Posterior cingulate gyrus (tissue), 11 donors: ENCODE measurements at regions not wholly inside any gene's neighbourhood (a gene's known extent, or its start where the extent isn't known, plus 50 kb on each side); places are given as distances from the start of the nearest gene placed in this dataset.

ENCODE experiments used
- DNase-seq, 10 donors: peaks; one replicate each; pipeline versions ENCODE4 v3.0.0 to v3.0.0-alpha.2; 2020 to 2021; ENCODE audit warnings: mixed read lengths in 3 of 10
- intact Hi-C: fragments of 100-400 bp; cut with DNase I; formaldehyde crosslinking; loops from one replicate; pipeline ENCODE4 v1.15.1; 2023

DNA sequence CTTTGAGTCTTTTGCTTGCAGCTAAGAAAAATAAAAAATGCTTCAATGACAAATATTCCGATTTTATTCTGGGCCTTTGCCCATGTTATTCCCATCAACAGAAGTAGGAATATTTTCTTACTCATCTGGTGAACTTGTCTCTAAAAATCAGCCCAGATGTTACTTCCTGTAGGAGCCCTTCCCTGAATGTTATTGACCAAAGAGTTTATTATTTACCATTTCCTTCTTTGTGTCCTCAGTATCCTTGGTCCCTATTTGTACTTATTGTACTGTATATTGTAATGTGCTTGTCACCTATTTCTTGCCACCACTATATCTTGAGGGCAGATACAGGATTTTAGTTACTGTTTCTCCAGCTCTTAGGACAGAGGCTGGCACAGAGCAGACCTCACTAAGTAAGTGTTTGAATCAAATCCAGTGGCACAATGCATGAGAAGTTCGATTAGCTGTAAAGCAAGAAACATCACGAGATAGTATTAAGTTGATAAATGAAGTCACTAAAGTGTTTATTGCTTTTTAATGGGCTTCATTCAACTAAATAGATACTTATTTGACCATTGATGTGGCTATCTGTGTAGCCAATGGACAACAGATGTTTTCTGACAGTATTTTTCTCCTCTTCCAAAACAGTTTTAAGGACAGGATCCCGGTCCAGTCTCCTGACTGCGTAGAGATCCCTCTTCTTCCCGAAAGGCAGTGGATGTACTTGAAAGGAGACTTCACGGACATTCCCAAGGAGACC lies 109.1 kb downstream of the DDX1 start:
- DNase-seq: no peak
- intact Hi-C loops: no loop called here

DNA sequence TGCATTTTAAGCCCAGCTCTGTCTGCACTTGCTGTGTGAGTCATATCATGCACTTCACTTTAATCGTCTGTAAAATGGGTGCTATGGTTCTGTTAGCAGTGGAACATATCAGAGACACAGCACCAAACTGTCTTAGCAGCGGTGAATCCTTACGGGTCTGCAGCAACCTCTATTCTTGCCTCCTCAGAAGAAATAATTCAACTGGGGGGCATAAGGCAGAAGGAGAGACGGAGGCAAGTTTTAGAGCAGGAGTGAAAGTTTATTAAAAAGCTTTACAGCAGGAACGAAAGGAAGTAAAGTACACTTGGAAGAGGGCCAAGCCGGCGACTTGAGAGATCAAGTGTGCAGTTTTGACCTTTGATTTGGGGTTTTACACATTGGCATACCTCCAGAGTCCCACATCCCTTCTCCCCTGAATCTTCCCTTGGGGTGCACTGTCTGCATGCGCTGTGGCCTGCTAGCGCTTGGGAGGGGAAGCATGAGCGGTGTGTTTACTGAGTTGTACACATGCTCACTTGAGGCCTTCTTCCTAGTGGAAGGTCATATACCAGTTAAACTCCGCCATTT lies 109.8 kb downstream of the DDX1 start:
- no peak for DNase-seq
- intact Hi-C loops: no loop called here

DNA sequence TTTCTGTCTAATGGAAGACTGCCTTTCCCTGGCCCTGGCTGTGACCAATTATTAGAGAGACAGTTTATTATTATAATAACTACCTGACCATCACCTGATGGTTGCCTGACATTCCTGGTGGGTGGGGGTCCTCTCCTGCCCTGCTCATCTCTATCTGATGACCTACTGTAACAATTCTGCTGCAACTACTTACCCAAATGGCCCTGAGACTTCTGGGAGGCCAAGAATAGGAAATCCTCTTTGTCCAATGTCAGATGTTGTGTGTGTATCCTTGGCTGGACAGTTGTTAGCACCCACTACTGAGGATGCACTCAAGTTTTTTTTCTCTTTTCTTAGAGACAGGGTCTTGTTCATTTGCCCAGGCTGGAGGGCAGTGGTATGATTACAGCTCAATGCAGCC lies 110.3 kb downstream of the DDX1 start:
- no peak for DNase-seq
- intact Hi-C loops: no loop called here

DNA sequence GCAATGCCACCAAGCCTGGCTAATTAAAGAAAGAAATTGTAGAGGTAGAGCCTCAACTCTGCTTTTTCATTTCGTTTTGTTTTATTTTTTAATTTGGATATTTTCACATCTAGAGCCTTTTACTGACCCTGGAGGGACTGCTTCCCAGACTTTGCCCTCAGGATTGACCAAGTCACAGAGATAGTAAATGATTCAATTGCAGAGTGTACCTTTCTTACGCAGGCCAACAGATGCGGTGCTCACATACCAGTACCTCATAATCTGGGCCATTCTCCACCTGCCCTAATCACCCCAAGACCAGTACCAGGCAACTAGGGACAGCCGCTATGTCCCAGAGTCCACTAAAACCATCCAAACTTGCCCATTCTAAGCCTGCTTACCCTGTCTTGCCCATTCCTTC lies 110.8 kb downstream of the DDX1 start:
- DNase-seq: no peak
- intact Hi-C loops: no loop called here

DNA sequence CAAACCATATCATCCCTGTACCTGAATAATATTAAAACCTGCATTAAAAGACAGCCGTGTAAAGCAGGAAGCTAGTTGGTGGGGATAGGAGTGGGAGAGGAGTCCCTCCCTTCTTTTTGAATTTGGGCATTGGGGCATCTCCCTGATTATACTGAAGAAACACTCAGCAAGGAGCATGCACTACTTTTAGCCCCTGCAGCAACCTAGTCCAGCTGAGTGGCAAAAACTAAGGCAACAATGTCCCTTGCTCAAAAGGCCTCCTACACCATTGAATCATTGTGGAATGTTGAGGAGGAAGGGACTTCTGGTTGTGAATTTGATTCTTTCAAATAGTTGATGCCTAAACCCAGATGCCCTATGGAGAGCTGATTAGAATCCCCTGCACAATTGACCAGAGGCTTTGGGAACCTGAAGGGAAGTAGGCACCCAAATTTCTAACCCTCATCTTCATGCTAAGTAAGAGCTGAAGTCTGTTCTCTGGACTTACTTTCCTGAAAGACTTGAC lies 111.7 kb downstream of the DDX1 start:
- intact Hi-C loops: no loop called here

DNA sequence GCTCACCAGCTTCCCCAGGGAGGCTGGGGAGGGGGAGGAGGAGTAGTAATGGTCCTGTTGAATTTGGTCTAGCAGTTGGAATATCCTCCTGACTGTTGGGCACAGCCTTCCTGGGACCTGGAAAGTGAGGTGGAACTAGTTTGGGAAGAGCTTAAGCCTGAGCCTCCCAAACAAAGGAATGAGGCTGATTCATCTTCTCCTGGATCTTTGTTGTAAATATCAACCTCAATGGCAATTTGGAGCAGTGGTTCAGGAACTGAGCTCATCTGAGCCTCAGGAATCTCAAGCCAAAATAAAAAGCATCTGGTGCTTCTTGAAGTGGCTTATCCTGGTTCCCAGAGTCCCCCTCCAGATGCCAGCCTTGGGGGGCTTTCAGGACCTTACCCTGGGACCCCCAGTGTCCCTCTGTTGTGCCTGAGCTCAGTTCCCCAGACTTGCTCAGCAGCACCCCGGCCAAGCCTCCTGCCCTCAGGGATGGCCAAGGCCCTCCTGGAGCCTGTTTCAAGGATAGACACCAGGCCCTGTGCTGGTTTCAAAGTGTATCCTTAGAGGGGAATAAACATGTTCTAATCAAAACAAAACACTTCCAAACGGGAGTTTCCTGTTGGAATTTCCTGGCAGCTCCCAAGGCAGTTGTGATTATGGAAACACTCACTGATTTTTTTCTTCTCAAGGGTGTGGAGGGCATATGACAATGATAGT lies 112.6 kb downstream of the DDX1 start:
- intact Hi-C loops: no loop called here
- DNase-seq: no peak

More for the DNA sequence above, 111.7 kb downstream of the DDX1 start:
- no peak for DNase-seq

DNA sequence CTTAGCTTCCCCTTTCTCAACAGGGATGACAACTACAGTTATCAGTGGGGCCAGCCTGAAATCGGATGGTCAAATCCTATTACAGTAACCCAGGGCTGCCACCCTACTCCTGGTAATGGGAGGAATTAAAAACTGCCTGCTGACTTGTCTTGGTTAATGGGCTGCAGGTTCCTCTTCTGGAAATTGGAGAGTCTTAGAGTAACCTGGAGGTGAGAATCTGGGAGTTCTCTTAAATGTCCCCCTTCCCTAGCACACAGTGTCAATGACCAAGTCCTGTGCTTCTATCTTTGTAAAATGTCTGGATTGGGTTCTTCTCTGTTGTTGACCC lies 113.1 kb downstream of the DDX1 start:
- no peak for DNase-seq
- intact Hi-C loops: no loop called here

DNA sequence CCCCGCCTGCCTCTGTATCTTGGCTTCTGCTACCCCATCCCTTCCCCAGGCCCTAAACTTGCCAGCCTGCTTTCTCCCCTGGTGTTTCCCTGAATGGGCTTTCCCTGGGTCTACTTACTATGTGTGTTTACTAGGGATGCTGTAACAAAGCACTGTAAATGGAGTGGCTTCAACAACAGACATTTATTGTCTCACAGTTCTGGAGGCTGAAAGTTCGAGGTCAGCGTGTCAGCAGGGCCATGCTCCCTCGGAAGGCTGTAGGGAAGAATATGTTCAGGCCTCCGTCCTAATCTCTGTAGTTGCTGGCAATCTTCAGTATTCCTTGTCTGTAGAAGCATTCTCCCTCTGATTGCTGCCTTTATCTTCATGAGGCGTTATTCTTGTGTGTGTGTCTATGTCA lies 113.6 kb downstream of the DDX1 start:
- intact Hi-C loops: no loop called here

DNA sequence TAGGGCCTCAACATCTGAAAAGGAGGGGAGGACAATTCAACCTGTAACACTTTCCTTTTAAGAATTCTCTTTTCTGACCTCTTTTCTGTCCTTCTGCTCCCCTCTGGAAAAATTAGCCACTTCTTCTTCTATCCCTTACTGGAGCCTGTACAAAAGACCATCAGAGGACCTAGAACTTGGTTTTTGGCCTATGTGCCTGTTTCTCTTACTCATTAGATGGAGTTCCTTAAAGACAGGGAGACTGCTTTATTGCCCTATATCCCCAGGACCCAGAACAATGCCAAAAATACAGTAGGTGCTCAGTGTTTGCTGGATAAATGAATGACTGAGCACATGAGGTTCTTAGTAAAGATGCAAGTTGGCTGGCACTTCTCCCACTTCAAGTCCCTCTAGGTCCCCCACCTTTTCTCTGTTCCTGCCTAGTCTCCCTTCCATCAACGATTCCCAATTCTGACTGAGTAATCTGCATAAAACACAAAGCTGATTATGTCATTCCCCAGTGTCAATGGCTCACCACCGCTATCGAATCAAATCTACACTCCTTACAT lies 114.2 kb downstream of the DDX1 start:
- DNase-seq: no peak
- intact Hi-C loops: no loop called here

More for the DNA sequence above, 113.6 kb downstream of the DDX1 start:
- DNase-seq: no peak

DNA sequence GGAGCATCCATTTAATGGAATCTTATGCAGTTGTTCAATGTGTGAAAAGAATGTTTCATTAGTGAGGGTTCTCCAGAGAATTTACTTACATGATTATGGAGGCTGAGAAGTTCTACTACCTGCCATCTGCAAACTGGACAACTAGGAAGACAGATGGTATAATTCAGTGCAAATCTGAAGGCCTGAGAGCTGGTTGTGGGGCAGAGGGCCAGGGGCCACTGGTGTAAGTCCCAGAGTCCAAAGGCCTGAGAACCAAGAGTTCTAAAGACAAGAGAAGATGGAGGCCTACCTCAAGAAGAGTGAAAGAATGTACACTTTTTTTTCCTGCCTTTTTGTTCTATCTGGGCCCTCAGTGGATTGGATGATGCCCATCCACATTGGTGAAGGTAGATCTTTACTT lies 114.8 kb downstream of the DDX1 start:
- intact Hi-C loops: no loop called here
- DNase-seq: no peak

DNA sequence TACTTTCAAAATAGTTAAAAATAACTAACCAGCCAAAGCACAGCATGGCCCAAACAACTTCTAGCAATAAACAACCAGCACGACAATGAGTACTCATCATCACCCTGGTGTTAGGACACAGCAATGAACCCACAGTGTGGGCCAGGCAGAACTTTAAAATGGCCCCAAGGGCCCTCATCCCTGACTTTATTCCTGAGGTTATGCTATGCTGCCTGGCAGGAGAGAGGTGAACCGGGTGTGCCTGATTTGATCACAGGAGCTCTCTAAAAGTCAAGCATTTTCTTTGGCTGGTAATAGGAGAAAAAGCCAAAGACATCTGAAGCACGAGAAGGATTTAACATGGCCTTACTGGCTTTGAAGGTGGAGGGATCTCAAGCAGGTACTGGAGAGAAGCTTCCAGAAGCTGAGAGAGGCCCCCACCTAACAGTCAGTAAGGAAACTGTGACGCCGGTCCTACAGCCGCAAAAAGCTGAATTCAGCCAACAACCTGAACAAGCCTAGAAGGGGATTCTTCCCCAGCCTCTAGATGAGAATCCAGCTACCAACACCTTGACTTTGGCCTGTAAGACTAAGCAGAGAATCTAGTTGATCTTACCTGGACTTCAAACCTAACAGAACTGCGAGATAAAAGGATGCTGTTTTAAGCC lies 115.4 kb downstream of the DDX1 start:
- DNase-seq: no peak
- intact Hi-C loops: no loop called here

DNA sequence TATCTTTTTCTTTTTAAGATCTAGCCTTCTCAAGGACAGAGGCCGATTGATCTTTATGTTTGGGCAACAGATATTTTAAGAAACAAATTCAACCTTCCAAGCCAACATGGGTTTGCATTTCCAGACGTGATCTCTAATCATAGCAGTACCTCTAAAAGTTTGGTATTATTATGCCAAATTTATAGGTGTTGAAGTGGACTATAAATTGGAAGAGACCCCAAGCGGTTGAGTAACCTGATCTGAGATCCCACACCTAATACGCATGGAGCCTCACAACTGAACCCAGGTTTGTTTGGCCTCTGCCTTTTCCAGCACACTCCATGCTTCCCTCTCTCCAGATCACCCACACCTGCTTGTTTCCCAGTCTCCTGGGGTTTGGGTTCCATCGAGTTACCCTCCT lies 116.5 kb downstream of the DDX1 start:
- no peak for DNase-seq
- intact Hi-C loops: no loop called here

DNA sequence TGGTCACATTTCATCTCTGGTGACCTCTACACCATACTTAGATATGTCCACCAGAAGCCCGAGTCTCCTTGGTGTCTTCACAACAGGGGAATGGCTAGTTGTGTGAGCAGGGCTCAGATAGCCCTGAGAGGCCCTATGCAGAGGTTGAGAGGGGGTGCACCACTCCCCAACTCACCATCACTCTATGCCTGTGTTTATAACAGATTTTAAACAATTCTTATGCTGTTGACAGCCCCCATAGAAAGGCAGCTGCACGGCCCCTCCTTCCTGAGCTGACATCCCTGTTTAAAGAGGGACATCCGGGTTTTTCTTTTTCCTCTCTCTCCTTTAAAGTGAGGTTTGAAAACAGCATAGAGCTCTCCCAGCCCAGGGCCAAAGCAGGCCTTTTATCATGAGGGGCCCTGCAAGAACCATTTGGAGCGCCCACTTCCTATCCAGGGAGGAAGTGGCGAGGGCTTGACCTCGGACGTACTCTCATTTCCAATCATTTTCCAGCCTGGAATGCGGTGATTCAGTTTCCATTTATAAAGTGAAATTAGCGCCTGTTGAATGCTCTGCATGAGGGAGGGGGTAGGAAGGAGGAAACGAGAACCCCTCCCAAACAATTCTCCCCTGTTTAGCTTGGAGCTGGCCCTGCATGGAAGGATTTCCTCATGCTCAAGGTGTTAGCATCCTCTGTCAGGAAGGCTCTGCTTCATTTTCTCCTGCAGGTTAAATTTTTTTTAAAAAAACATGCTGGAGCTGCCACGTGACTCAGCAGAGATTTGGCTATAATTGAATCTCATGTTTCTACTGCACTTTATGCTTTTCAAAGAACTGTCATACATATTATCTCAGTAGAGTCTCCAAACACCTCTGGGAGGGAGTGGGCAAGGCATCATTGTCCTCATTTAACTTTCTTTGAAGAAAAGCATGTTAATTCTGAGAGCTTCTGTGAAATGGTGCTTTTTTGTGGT lies 117.5 kb downstream of the DDX1 start:
- no peak for DNase-seq
- intact Hi-C loops: no loop called here

DNA sequence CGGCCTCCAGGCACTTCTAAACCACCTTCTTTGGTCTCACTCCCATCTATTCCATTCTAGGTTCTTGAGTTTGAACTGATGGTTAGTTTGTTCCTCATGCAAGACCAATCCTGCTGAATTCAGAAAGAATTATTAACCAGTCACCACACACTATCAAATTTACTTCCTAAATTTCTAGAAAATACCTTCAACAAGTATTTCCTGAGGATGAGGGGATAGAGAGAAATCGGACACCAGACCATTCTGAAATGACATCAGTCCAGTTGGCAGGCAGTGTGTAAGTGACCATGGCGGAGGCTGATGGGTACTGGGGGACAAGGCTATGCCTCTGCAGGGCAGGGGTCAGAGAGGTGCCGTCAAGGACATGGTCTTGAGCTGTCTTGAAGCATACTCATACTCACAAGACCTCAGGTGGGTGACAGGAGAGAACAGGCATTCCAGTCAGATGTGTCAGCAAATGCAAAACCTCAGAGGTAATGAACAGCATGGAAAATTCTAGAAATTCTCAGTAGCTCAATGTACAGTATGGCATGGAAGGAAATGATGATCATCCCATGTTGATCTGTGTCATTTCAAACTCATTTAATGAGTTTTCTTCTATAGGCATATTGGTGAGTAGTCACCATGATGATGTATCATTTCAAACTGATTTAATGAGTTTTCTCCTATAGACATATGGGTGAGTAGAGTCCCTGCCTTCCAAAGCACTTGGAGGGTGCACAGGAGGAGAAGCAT lies 119.6 kb downstream of the DDX1 start:
- DNase-seq: no peak
- intact Hi-C loops: no loop called here

DNA sequence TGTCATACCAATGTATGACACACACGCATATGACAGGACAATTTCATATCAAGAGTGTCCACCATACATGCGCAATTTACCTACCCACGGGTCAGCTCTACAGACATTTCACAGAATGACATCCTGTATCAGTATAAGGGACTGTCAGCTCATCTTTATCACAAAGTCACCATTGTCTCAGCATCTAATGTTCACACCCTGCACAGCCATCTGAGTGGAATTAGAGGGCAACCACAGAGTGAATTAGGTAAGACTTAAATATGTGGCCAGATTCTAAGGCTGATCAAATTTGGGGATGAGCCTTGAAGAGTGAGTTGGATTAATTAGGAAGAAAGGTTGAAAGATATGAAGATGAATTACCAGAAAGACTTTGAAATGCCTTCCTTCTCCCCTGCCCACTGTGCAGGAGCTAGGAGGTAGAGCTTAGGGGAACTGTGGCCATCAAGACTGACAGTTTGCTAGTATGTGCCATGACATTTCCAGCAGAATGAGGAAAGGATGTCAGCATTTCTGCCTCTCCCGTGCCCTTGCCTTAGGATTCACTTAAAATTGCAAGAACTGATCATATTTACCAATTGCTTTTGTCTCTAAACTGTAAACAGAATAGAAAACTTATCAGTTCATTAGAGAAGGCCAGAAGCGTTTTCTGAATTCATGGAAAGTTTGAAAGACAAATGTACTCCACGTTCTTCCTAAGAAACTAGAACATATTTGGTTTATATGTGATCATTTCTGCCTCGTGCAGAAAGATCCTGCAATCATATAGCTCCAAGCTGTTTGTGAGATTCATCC lies 121.1 kb downstream of the DDX1 start:
- DNase-seq: no peak
- intact Hi-C loops: no loop called here

DNA sequence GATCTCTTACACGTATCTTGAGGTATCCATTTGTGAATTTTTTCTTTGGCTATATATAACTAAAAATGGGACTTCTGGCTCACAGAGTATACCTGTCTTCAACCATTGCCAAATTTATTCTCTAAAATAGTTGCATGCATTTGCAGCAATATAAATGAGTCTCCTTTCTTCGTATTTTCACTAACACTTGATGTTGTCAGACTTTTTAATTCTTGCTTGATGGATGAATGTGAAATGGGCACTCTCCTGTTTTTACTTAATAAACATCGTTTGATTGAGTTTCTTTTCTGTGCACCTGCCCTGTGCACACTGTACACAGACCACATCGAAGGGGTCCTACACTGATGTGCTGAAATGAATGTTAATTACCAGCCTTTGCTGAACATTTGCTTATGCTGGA lies 121.8 kb downstream of the DDX1 start:
- DNase-seq: no peak
- intact Hi-C loops: no loop called here

DNA sequence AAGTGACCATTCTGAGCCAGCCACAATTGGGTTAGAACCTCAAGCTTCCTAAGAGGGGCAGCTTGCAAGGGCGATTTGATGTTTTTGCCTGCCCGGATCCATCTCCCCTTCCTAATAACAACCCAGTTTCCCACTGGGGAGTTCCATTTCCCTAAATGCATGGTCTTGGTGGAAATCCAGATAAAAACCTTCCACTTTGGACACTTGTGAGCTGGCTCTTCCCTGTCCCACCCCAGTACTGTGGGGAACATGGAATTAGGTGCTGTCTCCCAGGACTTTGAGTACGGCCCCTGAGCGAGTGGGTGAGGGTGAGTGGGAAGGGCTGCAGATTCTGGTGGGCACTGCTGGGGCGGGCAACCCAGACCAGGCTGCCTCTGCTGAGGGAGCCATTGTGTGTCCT lies 122.3 kb downstream of the DDX1 start:
- intact Hi-C loops: no loop called here
- DNase-seq: no peak

DNA sequence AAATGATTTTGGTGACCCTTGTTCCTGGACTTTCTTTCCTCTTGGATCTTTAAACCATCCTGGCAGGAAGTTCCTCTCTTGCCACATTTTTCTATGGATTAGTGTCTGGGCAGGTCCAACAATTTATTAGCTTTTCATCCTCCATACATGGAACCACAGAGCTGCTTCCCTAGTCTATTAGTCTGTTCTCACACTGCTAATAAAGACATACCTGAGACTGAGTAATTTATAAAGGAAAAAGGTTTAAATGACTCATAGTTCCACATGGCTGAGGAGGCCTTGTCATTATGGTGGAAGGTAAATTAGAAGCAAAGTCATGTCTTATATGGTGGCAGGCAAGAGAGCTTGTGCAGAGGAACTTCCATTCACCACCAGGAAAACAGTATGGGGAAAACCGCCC lies 122.9 kb downstream of the DDX1 start:
- DNase-seq: no peak
- intact Hi-C loops: no loop called here

DNA sequence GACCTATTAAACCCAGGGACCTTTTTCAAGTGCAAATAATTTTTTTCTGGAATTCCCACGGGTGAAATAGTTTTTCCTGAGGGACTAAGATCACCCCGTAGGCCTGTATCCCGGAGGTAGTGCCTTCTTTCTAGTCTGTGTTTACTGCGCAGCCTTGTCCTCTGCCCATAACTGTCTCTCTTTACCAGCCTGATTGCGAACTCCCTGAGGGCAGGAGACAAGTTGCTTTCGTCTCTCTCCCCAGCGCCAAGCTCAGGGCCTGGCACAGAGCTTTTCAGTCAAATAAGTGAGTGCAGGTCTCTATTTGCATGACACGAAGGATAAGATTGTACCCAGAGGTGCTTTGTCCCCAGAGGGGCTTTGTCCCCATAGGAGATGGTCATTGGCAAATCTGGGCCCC lies 123.9 kb downstream of the DDX1 start:
- no peak for DNase-seq
- intact Hi-C loops: no loop called here
